GM12892 (cell line): ENCODE measurements at regions not wholly inside any gene's neighbourhood (a gene's known extent, or its start where the extent isn't known, plus 50 kb on each side); places are given as distances from the start of the nearest gene placed in this dataset.

Source experiments
- POLR2A ChIP-seq: IDR thresholded peaks from 2 replicates; pipeline ENCODE4 v1.6.1; 2011; ENCODE audit warnings: low read depth, low read length, control low read depth
- POLR2AphosphoS5 ChIP-seq: IDR thresholded peaks from 2 replicates; pipeline ENCODE4 v1.6.1; 2011; ENCODE audit warnings: low read depth, low read length, control low read depth
- TAF1 ChIP-seq: IDR thresholded peaks from 2 replicates; pipeline ENCODE4 v1.6.1; 2011; ENCODE audit warnings: low read depth, mild to moderate bottlenecking, control low read depth, low read length, borderline replicate concordance

DNA sequence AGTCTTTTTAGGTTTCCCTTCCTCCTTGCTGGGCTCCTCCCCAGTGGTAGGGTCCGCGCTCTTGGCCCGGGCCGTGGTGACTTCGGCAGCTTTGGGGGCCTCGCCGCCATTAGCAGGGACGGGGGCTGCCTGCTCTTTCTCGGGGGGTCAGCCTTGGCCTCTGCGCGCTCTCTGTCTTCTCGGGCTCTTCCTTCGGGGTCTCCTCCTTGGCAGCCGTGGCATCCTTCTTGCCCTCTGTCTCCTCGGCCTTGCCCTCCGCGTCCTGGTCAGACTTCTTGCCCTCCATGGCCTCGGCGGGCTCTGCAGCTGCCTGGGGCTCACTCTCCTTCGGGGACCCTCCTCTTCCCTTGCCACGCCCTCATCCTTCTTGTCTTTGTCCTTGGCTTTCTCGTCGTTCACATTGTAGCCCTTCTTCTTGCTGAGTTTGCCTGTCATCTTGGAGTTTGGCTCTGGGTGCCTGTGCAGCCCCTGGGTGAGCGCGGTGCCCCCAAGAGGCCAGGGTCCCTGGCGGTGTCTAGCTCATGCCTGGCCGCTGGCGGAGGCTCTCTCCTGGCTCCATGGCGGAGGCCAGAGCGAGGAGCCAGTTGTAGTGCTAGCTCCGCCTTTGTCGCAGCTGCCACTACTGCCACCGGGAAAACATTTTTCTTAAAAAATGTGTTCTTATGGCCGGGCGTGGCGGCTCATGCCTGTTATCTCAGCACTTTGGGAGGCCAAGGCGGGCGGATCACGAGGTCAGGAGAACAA lies 283.0 kb upstream of the SGCG start:
- TF ChIP-seq TAF1 (no peak), POLR2A (no peak), POLR2AphosphoS5 (no peak)
